Activated naive CD4-positive, alpha-beta T cell treated with anti-CD3 and anti-CD28 coated beads, Interleukin-2, amount 50 U/mL, for 24 hours (primary cell): ENCODE measurements at regions not wholly inside any gene's neighbourhood (a gene's known extent, or its start where the extent isn't known, plus 50 kb on each side); places are given as distances from the start of the nearest gene placed in this dataset.

Source experiments
- H3K27ac Mint-ChIP-seq: one replicate; pipeline ENCODE4 v1.8.0; 2021; ENCODE audit warnings: mild to moderate bottlenecking, mixed read lengths
- H3K27me3 Mint-ChIP-seq: one replicate; pipeline ENCODE4 v1.8.0; 2021; ENCODE audit warnings: mixed read lengths
- H3K36me3 Mint-ChIP-seq: one replicate; pipeline ENCODE4 v1.8.0; 2021; ENCODE audit warnings: mixed read lengths
- H3K4me1 Mint-ChIP-seq: one replicate; pipeline ENCODE4 v1.8.0; 2021; ENCODE audit warnings: mixed read lengths
- H3K4me3 Mint-ChIP-seq: one replicate; pipeline ENCODE4 v1.8.0; 2021; ENCODE audit warnings: mild to moderate bottlenecking, mixed read lengths
- H3K9me3 Mint-ChIP-seq: one replicate; pipeline ENCODE4 v1.8.0; 2021; ENCODE audit warnings: mixed read lengths

- Mint-ChIP-seq H3K27me3 (no peaks in the 10 kb centered on the region), H3K4me1 (no peaks in the 10 kb centered on the region)
Measured at GRCh38 chrX:20639115-20639514, 372.4 kb upstream of the RPS6KA3 start.

GRCh38 chrX:20637351-20637750 is 370.6 kb upstream of the RPS6KA3 start:
- Mint-ChIP-seq H3K4me3 (no peak overlapping the region), H3K27ac (no peak overlapping the region), H3K4me1 (no peaks in the 10 kb centered on the region), H3K27me3 (no peaks in the 10 kb centered on the region), H3K36me3 (no peaks in the 10 kb centered on the region), H3K9me3 (no peaks in the 10 kb centered on the region)

More at GRCh38 chrX:20639115-20639514, 372.4 kb upstream of the RPS6KA3 start:
- H3K4me3 Mint-ChIP-seq = no peak overlapping the region
- H3K9me3 Mint-ChIP-seq = no peaks in the 10 kb centered on the region
- no peaks in the 10 kb centered on the region for H3K36me3 Mint-ChIP-seq
- H3K27ac Mint-ChIP-seq = no peak overlapping the region

- H3K27me3 Mint-ChIP-seq = peaks cover 1% of the 10 kb centered on the region
Measured at GRCh38 chrX:20633451-20633850, 366.7 kb upstream of the RPS6KA3 start.

GRCh38 chrX:20623448-20623847 is 356.7 kb upstream of the RPS6KA3 start:
- H3K27me3 Mint-ChIP-seq = peaks cover 3% of the 10 kb centered on the region

More at GRCh38 chrX:20633451-20633850, 366.7 kb upstream of the RPS6KA3 start:
- Mint-ChIP-seq H3K27ac (no peak overlapping the region), H3K4me1 (no peaks in the 10 kb centered on the region), H3K36me3 (no peaks in the 10 kb centered on the region), H3K9me3 (no peaks in the 10 kb centered on the region), H3K4me3 (no peak overlapping the region)

GRCh38 chrX:20620306-20620705 is 353.6 kb upstream of the RPS6KA3 start:
- Mint-ChIP-seq H3K36me3 (no peaks in the 10 kb centered on the region), H3K27ac (no peak overlapping the region), H3K4me1 (no peaks in the 10 kb centered on the region)

More at GRCh38 chrX:20623448-20623847, 356.7 kb upstream of the RPS6KA3 start:
- Mint-ChIP-seq H3K27ac (no peak overlapping the region), H3K36me3 (no peaks in the 10 kb centered on the region), H3K4me1 (no peaks in the 10 kb centered on the region), H3K4me3 (no peak overlapping the region), H3K9me3 (no peaks in the 10 kb centered on the region)

GRCh38 chrX:20609916-20610415 is 343.3 kb upstream of the RPS6KA3 start:
- Mint-ChIP-seq H3K4me3 (no peak overlapping the region), H3K9me3 (no peaks in the 10 kb centered on the region), H3K36me3 (no peaks in the 10 kb centered on the region), H3K4me1 (no peaks in the 10 kb centered on the region), H3K27ac (no peak overlapping the region), H3K27me3 (peaks cover 9% of the 10 kb centered on the region)

More at GRCh38 chrX:20620306-20620705, 353.6 kb upstream of the RPS6KA3 start:
- Mint-ChIP-seq H3K27me3 (peaks cover 4% of the 10 kb centered on the region), H3K9me3 (no peaks in the 10 kb centered on the region), H3K4me3 (no peak overlapping the region)

GRCh38 chrX:20606831-20607230 is 340.1 kb upstream of the RPS6KA3 start:
- no peaks in the 10 kb centered on the region for H3K4me1 Mint-ChIP-seq
- peaks cover 4% of the 10 kb centered on the region for H3K27me3 Mint-ChIP-seq
- no peak overlapping the region for H3K27ac Mint-ChIP-seq
- no peaks in the 10 kb centered on the region for H3K9me3 Mint-ChIP-seq
- H3K4me3 Mint-ChIP-seq = no peak overlapping the region
- H3K36me3 Mint-ChIP-seq = no peaks in the 10 kb centered on the region

- Mint-ChIP-seq H3K27ac (no peak overlapping the region), H3K36me3 (no peaks in the 10 kb centered on the region), H3K4me3 (no peak overlapping the region), H3K9me3 (no peaks in the 10 kb centered on the region), H3K4me1 (peaks cover 6% of the 10 kb centered on the region), H3K27me3 (peaks cover 1% of the 10 kb centered on the region)
Measured at GRCh38 chrX:20596856-20597255, 330.1 kb upstream of the RPS6KA3 start.

GRCh38 chrX:20595928-20596575 is 329.3 kb upstream of the RPS6KA3 start:
- H3K27me3 Mint-ChIP-seq = peaks cover 1% of the 10 kb centered on the region
- H3K9me3 Mint-ChIP-seq = no peaks in the 10 kb centered on the region
- H3K36me3 Mint-ChIP-seq = no peaks in the 10 kb centered on the region
- no peak overlapping the region for H3K27ac Mint-ChIP-seq
- H3K4me1 Mint-ChIP-seq = peaks cover 6% of the 10 kb centered on the region
- H3K4me3 Mint-ChIP-seq = no peak overlapping the region

GRCh38 chrX:20594985-20595384 is 328.3 kb upstream of the RPS6KA3 start:
- Mint-ChIP-seq H3K27ac (no peak overlapping the region), H3K27me3 (peaks cover 1% of the 10 kb centered on the region), H3K4me3 (no peak overlapping the region), H3K4me1 (peaks cover 6% of the 10 kb centered on the region), H3K36me3 (no peaks in the 10 kb centered on the region), H3K9me3 (no peaks in the 10 kb centered on the region)

GRCh38 chrX:20593836-20594235 is 327.1 kb upstream of the RPS6KA3 start:
- Mint-ChIP-seq H3K4me3 (no peak overlapping the region), H3K4me1 (peaks cover 6% of the 10 kb centered on the region), H3K36me3 (no peaks in the 10 kb centered on the region), H3K9me3 (no peaks in the 10 kb centered on the region), H3K27me3 (peaks cover 2% of the 10 kb centered on the region), H3K27ac (no peak overlapping the region)

- H3K27me3 Mint-ChIP-seq = peaks cover 3% of the 10 kb centered on the region
- no peaks in the 10 kb centered on the region for H3K36me3 Mint-ChIP-seq
- H3K4me1 Mint-ChIP-seq = peaks cover 6% of the 10 kb centered on the region
- no peaks in the 10 kb centered on the region for H3K9me3 Mint-ChIP-seq
- no peak overlapping the region for H3K4me3 Mint-ChIP-seq
- no peak overlapping the region for H3K27ac Mint-ChIP-seq
Measured at GRCh38 chrX:20593402-20593801, 326.7 kb upstream of the RPS6KA3 start.

- Mint-ChIP-seq H3K27ac (no peak overlapping the region), H3K9me3 (no peaks in the 10 kb centered on the region), H3K36me3 (no peaks in the 10 kb centered on the region), H3K4me3 (no peak overlapping the region), H3K27me3 (peaks cover 3% of the 10 kb centered on the region), H3K4me1 (peaks cover 6% of the 10 kb centered on the region)
Measured at GRCh38 chrX:20591246-20591645, 324.5 kb upstream of the RPS6KA3 start.

- Mint-ChIP-seq H3K27ac (no peak overlapping the region), H3K4me3 (no peak overlapping the region), H3K9me3 (no peaks in the 10 kb centered on the region), H3K36me3 (no peaks in the 10 kb centered on the region), H3K4me1 (no peaks in the 10 kb centered on the region), H3K27me3 (peaks cover 2% of the 10 kb centered on the region)
Measured at GRCh38 chrX:20585782-20586181, 319.1 kb upstream of the RPS6KA3 start.

- Mint-ChIP-seq H3K4me1 (no peaks in the 10 kb centered on the region), H3K4me3 (no peak overlapping the region), H3K27ac (no peak overlapping the region), H3K36me3 (no peaks in the 10 kb centered on the region), H3K27me3 (no peaks in the 10 kb centered on the region), H3K9me3 (no peaks in the 10 kb centered on the region)
Measured at GRCh38 chrX:20571611-20572010, 304.9 kb upstream of the RPS6KA3 start.

GRCh38 chrX:20567108-20567507 is 300.4 kb upstream of the RPS6KA3 start:
- no peaks in the 10 kb centered on the region for H3K36me3 Mint-ChIP-seq
- no peaks in the 10 kb centered on the region for H3K4me1 Mint-ChIP-seq
- H3K27me3 Mint-ChIP-seq = peaks cover 1% of the 10 kb centered on the region
- no peaks in the 10 kb centered on the region for H3K9me3 Mint-ChIP-seq
- no peak overlapping the region for H3K4me3 Mint-ChIP-seq
- no peak overlapping the region for H3K27ac Mint-ChIP-seq

GRCh38 chrX:20547611-20548051 is 280.9 kb upstream of the RPS6KA3 start:
- H3K27ac Mint-ChIP-seq = no peak overlapping the region
- H3K27me3 Mint-ChIP-seq = peaks cover 2% of the 10 kb centered on the region
- no peaks in the 10 kb centered on the region for H3K9me3 Mint-ChIP-seq
- H3K36me3 Mint-ChIP-seq = no peaks in the 10 kb centered on the region
- H3K4me1 Mint-ChIP-seq = no peaks in the 10 kb centered on the region
- no peak overlapping the region for H3K4me3 Mint-ChIP-seq
